ENCODE measurements at regions not wholly inside any gene's neighbourhood (a gene's known extent, or its start where the extent isn't known, plus 50 kb on each side); places are given as distances from the start of the nearest gene placed in this dataset.

DNA sequence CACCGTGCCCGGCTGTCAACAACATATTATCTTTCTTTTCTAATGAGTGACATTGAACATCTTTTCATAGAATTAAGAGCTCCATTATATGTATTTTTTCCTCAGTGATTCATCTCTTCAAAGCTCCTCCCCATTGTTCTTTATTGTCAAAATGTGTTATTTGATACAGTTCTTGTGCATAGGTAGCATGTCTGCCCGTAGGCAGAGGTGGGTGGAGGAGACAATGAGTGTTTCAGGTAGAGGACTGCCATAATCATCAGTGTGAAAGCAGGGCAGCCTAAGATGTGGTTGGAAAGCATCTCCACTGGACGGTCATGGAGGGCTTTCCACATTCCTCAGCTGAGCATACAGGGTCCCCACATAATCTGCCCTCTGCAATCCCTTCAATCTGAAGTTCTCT lies 452.0 kb upstream of the MCTP2 start:
- Histone ChIP-seq H3K36me3 (ENCODE audit: low read depth) (no peaks in the 10 kb centered on the region), H4K20me1 (ENCODE audit: insufficient read depth) (no peaks in the 10 kb centered on the region), H3K4me1 (ENCODE audit: insufficient read depth) (no peaks in the 10 kb centered on the region), H3K27ac (no peak overlapping the region), H3K27me3 (replicated peaks; ENCODE audit: insufficient read depth) (no peaks in the 10 kb centered on the region), H3K9me3 (ENCODE audit: low read depth) (no peaks in the 10 kb centered on the region), H3K79me2 (ENCODE audit: insufficient read depth) (no peaks in the 10 kb centered on the region), H3F3A (ENCODE audit: insufficient read depth) (no peaks in the 10 kb centered on the region), H3K4me3 (no peak overlapping the region), H3K9me2 (ENCODE audit: insufficient read depth) (no peaks in the 10 kb centered on the region), H3K4me2 (ENCODE audit: unreplicated experiment) (no peak overlapping the region), H3K9ac (no peak overlapping the region), H2AFZ (no peak overlapping the region)
- in situ Hi-C loops (cut with MboI), result no loop called here
- no peak for DNase-seq
- 53 to 55% methylated on average over 4 of the region's 4 CpGs for WGBS, 2 experiments (ENCODE audit: low coverage in 1 of 2, low lambda C conversion rate in 2 of 2, missing lambda C conversion rate in 2 of 2)
- TF ChIP-seq EZH2phosphoT487 (IDR thresholded peaks at IDR 0.05; ENCODE audit: insufficient read depth, low read depth), result no peak
- no peak for TF ChIP-seq EZH2 (IDR thresholded peaks at IDR 0.05; ENCODE audit: insufficient read depth, poor library complexity, severe bottlenecking)

DNA sequence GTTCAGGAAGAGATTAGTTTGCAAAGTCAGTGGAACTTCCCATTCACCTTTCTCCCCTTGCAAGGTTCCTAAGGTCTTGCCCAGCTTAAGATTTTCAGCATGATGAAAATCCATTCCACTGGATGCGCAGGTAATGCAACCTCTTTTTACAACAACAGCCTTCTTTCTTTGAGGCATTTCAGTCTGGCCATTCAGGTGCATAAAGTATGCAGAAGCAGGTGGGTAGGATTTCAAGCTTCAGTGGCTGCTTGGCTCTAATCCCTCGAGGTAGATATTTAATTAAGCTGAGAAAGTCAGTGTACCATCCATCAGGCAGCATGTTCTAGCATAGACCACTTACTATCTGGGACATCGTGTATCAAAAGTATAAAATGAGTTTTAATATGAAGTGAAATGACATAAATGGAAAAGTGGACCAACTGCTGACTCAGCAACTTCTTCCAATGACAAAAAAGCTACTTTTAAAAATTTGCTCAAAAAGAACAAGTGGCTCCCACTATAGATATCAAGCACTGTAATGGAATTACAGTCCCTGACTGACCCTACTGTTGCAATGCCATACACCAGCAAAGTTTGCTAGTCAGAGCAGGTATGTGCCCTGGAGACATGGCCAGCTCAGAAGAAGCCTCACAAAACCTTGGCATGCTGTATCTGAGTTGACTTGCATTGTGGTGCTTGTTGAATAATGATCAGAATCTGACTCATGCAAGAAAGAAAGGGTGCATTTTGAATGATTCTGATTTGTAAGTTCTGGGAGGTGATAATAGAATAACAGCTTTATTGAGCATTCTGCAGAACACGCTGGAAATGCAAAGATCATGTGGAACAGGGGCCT lies 459.9 kb upstream of the MCTP2 start:
- Histone ChIP-seq H3K27me3 (replicated peaks; ENCODE audit: insufficient read depth) (no peaks in the 10 kb centered on the region), H3K4me1 (ENCODE audit: insufficient read depth) (no peaks in the 10 kb centered on the region), H3K27ac (no peak overlapping the region), H3K9me2 (ENCODE audit: insufficient read depth) (no peaks in the 10 kb centered on the region), H3K79me2 (ENCODE audit: insufficient read depth) (no peaks in the 10 kb centered on the region), H3K4me2 (ENCODE audit: unreplicated experiment) (no peak overlapping the region), H3K4me3 (no peak overlapping the region), H2AFZ (no peak overlapping the region), H4K20me1 (ENCODE audit: insufficient read depth) (no peaks in the 10 kb centered on the region), H3K9ac (no peak overlapping the region), H3K36me3 (ENCODE audit: low read depth) (no peaks in the 10 kb centered on the region), H3K9me3 (ENCODE audit: low read depth) (no peaks in the 10 kb centered on the region), H3F3A (ENCODE audit: insufficient read depth) (no peaks in the 10 kb centered on the region)
- in situ Hi-C loops (cut with MboI), result no loop called here
- WGBS, 2 experiments (ENCODE audit: low coverage in 1 of 2, low lambda C conversion rate in 2 of 2, missing lambda C conversion rate in 2 of 2), result 33 to 34% methylated on average over 4 of the region's 4 CpGs
- TF ChIP-seq EZH2 (IDR thresholded peaks at IDR 0.05; ENCODE audit: insufficient read depth, poor library complexity, severe bottlenecking) (no peak), EZH2phosphoT487 (IDR thresholded peaks at IDR 0.05; ENCODE audit: insufficient read depth, low read depth) (no peak)
- DNase-seq, result no peak

GRCh38 chr15:93770788-93771187 lies 460.6 kb upstream of the MCTP2 start:
- no peaks in the 10 kb centered on the region for H3K27me3 ChIP-seq (replicated peaks; ENCODE audit: insufficient read depth)
- no peak overlapping the region for H3K27ac ChIP-seq
- TF ChIP-seq EZH2 (IDR thresholded peaks at IDR 0.05; ENCODE audit: insufficient read depth, poor library complexity, severe bottlenecking) (no peak), EZH2phosphoT487 (IDR thresholded peaks at IDR 0.05; ENCODE audit: insufficient read depth, low read depth) (no peak)
- no peaks in the 10 kb centered on the region for H3K36me3 ChIP-seq (ENCODE audit: low read depth)
- H2AFZ ChIP-seq, result no peak overlapping the region
- no peaks in the 10 kb centered on the region for H3K9me3 ChIP-seq (ENCODE audit: low read depth)
- no peaks in the 10 kb centered on the region for H3K4me1 ChIP-seq (ENCODE audit: insufficient read depth)
- no peaks in the 10 kb centered on the region for H3K79me2 ChIP-seq (ENCODE audit: insufficient read depth)
- no peak overlapping the region for H3K4me3 ChIP-seq
- H4K20me1 ChIP-seq (ENCODE audit: insufficient read depth), result no peaks in the 10 kb centered on the region
- no peak for DNase-seq
- WGBS, 2 experiments (ENCODE audit: low coverage in 1 of 2, low lambda C conversion rate in 2 of 2, missing lambda C conversion rate in 2 of 2), result 3 to 5% methylated on average over 1 of the region's 1 CpG
- in situ Hi-C loops (cut with MboI), result no loop called here
- no peaks in the 10 kb centered on the region for H3K9me2 ChIP-seq (ENCODE audit: insufficient read depth)
- H3F3A ChIP-seq (ENCODE audit: insufficient read depth), result no peaks in the 10 kb centered on the region
- no peak overlapping the region for H3K4me2 ChIP-seq (ENCODE audit: unreplicated experiment)
- H3K9ac ChIP-seq, result no peak overlapping the region

DNA sequence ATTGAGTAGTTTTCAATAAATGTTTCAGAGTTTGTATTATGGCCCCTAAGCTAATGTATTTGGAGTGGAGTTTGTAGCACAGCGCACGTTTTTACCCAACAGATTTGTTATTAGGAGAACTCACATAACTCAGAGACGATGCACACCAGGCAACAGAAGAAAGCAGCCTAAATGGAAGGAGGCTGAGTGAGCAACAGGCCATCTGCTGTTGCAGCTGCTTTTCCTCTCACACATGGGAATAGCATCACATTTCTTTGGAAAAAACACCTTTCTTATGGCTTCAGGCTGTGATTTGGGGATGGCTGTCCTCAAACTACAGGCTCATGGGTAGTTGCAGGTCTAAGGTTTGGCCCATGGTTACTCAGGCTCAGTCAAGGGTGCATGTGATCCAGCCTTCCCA lies 469.3 kb upstream of the MCTP2 start:
- Histone ChIP-seq H3K4me2 (ENCODE audit: unreplicated experiment) (no peak overlapping the region), H3F3A (ENCODE audit: insufficient read depth) (no peaks in the 10 kb centered on the region), H2AFZ (no peak overlapping the region), H3K36me3 (ENCODE audit: low read depth) (no peaks in the 10 kb centered on the region), H3K79me2 (ENCODE audit: insufficient read depth) (no peaks in the 10 kb centered on the region), H3K9me2 (ENCODE audit: insufficient read depth) (no peaks in the 10 kb centered on the region), H3K4me1 (ENCODE audit: insufficient read depth) (no peaks in the 10 kb centered on the region), H3K4me3 (no peak overlapping the region), H3K9me3 (ENCODE audit: low read depth) (no peaks in the 10 kb centered on the region), H3K27ac (no peak overlapping the region), H3K27me3 (replicated peaks; ENCODE audit: insufficient read depth) (no peaks in the 10 kb centered on the region), H3K9ac (no peak overlapping the region), H4K20me1 (ENCODE audit: insufficient read depth) (no peaks in the 10 kb centered on the region)
- no peak for TF ChIP-seq EZH2phosphoT487 (IDR thresholded peaks at IDR 0.05; ENCODE audit: insufficient read depth, low read depth)
- TF ChIP-seq EZH2 (IDR thresholded peaks at IDR 0.05; ENCODE audit: insufficient read depth, poor library complexity, severe bottlenecking), result no peak
- 40 to 49% methylated on average over 3 of the region's 3 CpGs for WGBS, 2 experiments (ENCODE audit: low coverage in 1 of 2, low lambda C conversion rate in 2 of 2, missing lambda C conversion rate in 2 of 2)
- no peak for DNase-seq
- in situ Hi-C loops (cut with MboI), result no loop called here
